Body of pancreas (tissue), 4 donors: ENCODE measurements at regions not wholly inside any gene's neighbourhood (a gene's known extent, or its start where the extent isn't known, plus 50 kb on each side); places are given as distances from the start of the nearest gene placed in this dataset.

Experiments
- POLR2A ChIP-seq, 3 donors: fragments of 450-650 bp; IDR thresholded peaks; one replicate each; pipeline ENCODE4 v1.6.1; 2016; ENCODE audit warnings: antibody characterized with exemption in 3 of 3, mild to moderate bottlenecking in 2 of 3
- TF ChIP-seq, protein P1 (sequence below), 7 experiments: fragments of 450-650 bp in 4 of 7; fragments of 200-600 bp in 3 of 7; sonication (generic) in 3 of 7; IDR thresholded peaks; one replicate each; pipeline ENCODE4 v1.5.1; 2016 to 2019; ENCODE audit warnings: antibody characterized with exemption in 7 of 7

- no peak for TF ChIP-seq POLR2A (IDR thresholded peaks at IDR 0.05)
- TF ChIP-seq, protein P1, sequence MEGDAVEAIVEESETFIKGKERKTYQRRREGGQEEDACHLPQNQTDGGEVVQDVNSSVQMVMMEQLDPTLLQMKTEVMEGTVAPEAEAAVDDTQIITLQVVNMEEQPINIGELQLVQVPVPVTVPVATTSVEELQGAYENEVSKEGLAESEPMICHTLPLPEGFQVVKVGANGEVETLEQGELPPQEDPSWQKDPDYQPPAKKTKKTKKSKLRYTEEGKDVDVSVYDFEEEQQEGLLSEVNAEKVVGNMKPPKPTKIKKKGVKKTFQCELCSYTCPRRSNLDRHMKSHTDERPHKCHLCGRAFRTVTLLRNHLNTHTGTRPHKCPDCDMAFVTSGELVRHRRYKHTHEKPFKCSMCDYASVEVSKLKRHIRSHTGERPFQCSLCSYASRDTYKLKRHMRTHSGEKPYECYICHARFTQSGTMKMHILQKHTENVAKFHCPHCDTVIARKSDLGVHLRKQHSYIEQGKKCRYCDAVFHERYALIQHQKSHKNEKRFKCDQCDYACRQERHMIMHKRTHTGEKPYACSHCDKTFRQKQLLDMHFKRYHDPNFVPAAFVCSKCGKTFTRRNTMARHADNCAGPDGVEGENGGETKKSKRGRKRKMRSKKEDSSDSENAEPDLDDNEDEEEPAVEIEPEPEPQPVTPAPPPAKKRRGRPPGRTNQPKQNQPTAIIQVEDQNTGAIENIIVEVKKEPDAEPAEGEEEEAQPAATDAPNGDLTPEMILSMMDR (IDR thresholded peaks at IDR 0.05): no peak
Measured at GRCh38 chr1:69414574-69414973, 153.1 kb upstream of the LRRC7 start.
